Colonic mucosa (tissue), 4 donors: ENCODE measurements at regions not wholly inside any gene's neighbourhood (a gene's known extent, or its start where the extent isn't known, plus 50 kb on each side); places are given as distances from the start of the nearest gene placed in this dataset.

Experiments used
- DNase-seq: peaks from one replicate; pipeline ENCODE4 v3.0.0-alpha.2; 2020
- H3K27ac ChIP-seq: fragments of 200-600 bp; one replicate; pipeline ENCODE4 v1.8.0; 2021
- H3K27me3 ChIP-seq: fragments of 200-600 bp; one replicate; pipeline ENCODE4 v1.8.0; 2021
- H3K36me3 ChIP-seq: fragments of 200-600 bp; one replicate; pipeline ENCODE4 v1.8.0; 2021
- H3K4me1 ChIP-seq: fragments of 200-600 bp; one replicate; pipeline ENCODE4 v1.8.0; 2021; ENCODE audit warnings: mild to moderate bottlenecking
- H3K4me3 ChIP-seq: fragments of 200-600 bp; one replicate; pipeline ENCODE4 v1.8.0; 2021
- H3K9ac ChIP-seq, 2 donors: one replicate each; pipeline ENCODE4 v1.7.0; 2013; ENCODE audit warnings: control low read depth in 2 of 2, low read depth in 2 of 2, low read length in 2 of 2
- H3K9me3 ChIP-seq: fragments of 200-600 bp; one replicate; pipeline ENCODE4 v1.8.0; 2021
- intact Hi-C: fragments of 100-400 bp; cut with DNase I; formaldehyde crosslinking; loops from one replicate; pipeline ENCODE4 v1.14.1; 2022
- TF ChIP-seq, protein P1 (sequence below): fragments of 200-600 bp; IDR thresholded peaks from one replicate; pipeline ENCODE4 v1.8.0; 2022; ENCODE audit warnings: antibody characterized with exemption, mild to moderate bottlenecking
- donor health status: healthy.
- donor health status: DM: no; HTN: no; CAD: no.
- donor health status: DM: no; HTN: no; CAD: no.

DNA sequence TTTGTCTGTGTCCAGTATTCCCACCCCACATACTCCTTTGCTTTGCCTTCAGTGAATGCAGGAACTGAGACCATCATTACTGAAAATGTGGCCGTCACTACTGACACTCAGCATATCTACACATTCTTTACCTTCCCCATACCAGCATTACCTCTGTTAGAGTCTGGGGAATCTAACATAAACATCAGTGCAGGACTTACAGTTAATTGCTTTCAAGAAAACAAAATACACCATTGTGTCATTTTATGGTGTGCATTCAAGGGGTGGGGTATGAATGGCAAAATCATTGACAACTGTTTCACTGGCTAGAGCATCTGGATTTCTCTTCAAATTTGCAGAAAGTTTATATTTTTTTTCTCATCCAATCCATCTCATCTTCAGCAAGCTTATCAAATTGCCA is 731.4 kb upstream of the RIOK2 start:
- no peaks in the 10 kb centered on the region for H3K9me3 ChIP-seq
- no peaks in the 10 kb centered on the region for H3K36me3 ChIP-seq
- peak overlapping the region; percentile 59 for H3K27ac ChIP-seq
- no peaks in the 10 kb centered on the region for H3K27me3 ChIP-seq
- no peak overlapping the region for H3K4me3 ChIP-seq
- intact Hi-C loops = no loop called here
- TF ChIP-seq, protein P1, sequence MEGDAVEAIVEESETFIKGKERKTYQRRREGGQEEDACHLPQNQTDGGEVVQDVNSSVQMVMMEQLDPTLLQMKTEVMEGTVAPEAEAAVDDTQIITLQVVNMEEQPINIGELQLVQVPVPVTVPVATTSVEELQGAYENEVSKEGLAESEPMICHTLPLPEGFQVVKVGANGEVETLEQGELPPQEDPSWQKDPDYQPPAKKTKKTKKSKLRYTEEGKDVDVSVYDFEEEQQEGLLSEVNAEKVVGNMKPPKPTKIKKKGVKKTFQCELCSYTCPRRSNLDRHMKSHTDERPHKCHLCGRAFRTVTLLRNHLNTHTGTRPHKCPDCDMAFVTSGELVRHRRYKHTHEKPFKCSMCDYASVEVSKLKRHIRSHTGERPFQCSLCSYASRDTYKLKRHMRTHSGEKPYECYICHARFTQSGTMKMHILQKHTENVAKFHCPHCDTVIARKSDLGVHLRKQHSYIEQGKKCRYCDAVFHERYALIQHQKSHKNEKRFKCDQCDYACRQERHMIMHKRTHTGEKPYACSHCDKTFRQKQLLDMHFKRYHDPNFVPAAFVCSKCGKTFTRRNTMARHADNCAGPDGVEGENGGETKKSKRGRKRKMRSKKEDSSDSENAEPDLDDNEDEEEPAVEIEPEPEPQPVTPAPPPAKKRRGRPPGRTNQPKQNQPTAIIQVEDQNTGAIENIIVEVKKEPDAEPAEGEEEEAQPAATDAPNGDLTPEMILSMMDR = no peak
- no peaks in the 10 kb centered on the region for H3K4me1 ChIP-seq
- peak overlapping the region in 1 of 2 donors; percentile 12 for H3K9ac ChIP-seq
- no peak for DNase-seq

DNA sequence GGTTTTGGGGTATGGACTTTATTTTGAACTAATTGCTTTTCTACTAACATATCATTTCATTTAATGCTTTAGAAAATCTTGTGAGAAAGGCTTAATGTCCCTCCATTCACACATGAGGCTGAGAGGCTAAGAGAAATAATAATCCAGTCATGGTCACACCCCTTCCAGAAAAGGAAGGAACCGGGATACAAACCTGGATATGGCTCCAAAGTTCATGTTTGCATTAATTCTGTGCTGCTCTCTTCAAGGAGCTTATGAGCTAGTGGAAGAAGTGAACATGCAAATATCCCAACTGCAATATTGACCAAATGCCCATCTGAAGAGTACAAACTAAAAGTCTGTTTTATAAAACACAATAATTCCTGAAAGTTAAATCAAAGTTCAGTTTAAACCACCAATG is 732.1 kb upstream of the RIOK2 start:
- peak; percentile 51 for DNase-seq
- Histone ChIP-seq H3K9me3 (no peaks in the 10 kb centered on the region), H3K36me3 (no peaks in the 10 kb centered on the region), H3K4me1 (no peaks in the 10 kb centered on the region), H3K27me3 (no peaks in the 10 kb centered on the region), H3K4me3 (no peak overlapping the region), H3K9ac (no peak overlapping the region), H3K27ac (peak overlapping the region; percentile 59)
- TF ChIP-seq, protein P1 = no peak
- intact Hi-C loops = no loop called here

DNA sequence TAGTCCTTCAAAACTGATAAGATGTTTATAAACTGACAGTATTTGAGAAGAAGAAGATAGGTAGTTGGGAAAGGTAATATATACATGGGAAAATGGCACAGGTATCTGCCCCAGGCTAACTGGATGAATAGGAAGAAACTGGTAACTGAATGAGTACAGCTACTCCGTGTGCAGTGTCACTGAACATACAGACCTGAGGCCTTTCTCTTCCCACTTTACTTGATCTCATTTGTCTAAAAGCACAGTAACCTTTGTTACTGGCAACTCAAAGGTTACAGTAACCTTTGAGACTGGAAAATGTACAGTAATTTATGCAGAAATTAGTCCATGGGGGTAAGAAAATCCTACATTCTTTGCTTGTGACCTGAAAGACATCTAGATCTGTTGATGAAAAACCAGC is 735.0 kb upstream of the RIOK2 start:
- TF ChIP-seq, protein P1 = no peak
- Histone ChIP-seq H3K27me3 (no peaks in the 10 kb centered on the region), H3K4me1 (no peaks in the 10 kb centered on the region), H3K4me3 (no peak overlapping the region), H3K27ac (no peak overlapping the region), H3K9ac (no peak overlapping the region), H3K36me3 (no peaks in the 10 kb centered on the region), H3K9me3 (no peaks in the 10 kb centered on the region)
- DNase-seq = no peak
- intact Hi-C loops = no loop called here

DNA sequence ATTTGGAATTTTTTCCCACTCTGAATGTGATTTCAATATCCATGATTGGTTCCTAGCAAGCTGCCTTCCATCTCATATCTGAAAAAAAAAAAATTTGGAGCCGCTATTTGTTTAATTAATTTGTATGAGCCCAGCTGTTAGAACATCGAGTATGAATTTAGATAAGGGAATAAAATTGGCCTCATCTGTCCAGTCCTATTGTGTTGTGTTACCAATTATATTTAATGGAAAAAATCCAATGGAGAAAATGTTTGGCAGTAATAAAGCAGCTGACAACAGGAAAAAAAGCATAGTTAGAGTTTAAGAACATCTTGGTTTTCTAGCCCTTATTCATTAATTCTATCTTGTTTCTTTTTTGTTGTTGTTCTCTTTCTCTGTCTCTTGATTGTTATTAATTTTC is 735.6 kb upstream of the RIOK2 start:
- intact Hi-C loops = no loop called here
- H3K27ac ChIP-seq = no peak overlapping the region
- H3K9ac ChIP-seq = no peak overlapping the region
- DNase-seq = no peak
- H3K27me3 ChIP-seq = no peaks in the 10 kb centered on the region
- no peaks in the 10 kb centered on the region for H3K4me1 ChIP-seq
- TF ChIP-seq, protein P1 = no peak
- no peak overlapping the region for H3K4me3 ChIP-seq
- H3K9me3 ChIP-seq = no peaks in the 10 kb centered on the region
- H3K36me3 ChIP-seq = no peaks in the 10 kb centered on the region

DNA sequence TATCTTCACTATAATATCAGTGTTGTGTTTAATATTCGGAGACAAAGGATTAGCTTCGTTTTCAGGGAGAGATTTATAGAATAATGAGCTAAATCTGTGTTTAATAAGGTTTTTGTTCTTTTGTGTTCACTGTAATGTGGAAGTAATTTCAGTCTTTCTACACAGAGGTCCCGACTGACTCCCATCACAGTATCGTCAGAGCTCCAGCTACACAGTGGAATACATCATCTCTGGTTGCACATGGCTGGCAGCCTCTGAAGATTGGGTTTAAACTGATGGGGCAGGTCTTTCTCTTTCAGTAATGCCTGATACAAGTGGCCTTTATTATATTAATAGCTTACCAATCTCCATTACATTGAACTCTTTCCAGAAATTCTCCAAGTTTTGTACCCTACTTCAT is 736.7 kb upstream of the RIOK2 start:
- no peaks in the 10 kb centered on the region for H3K4me1 ChIP-seq
- intact Hi-C loops = no loop called here
- H3K9ac ChIP-seq = no peak overlapping the region
- no peaks in the 10 kb centered on the region for H3K36me3 ChIP-seq
- H3K4me3 ChIP-seq = no peak overlapping the region
- TF ChIP-seq, protein P1 = no peak
- DNase-seq = no peak
- no peak overlapping the region for H3K27ac ChIP-seq
- no peaks in the 10 kb centered on the region for H3K27me3 ChIP-seq
- H3K9me3 ChIP-seq = no peaks in the 10 kb centered on the region

DNA sequence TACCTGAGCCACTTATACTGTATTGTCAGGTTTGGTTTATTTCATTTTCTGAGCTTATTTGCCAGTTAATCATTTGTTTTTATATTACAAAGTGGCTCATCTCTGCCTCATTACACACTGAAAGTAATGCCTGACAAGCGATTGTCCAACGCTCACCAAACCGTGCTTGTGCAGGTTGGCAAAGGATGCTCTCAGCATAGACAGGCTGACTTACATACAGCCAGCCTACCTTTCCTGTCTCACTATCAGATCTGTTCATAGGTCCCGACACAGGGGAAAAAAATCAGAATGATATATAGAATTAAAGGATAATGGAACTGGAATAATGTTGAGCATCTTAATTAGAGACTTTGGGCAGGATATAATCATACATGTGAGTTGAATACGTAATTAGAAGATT is 739.7 kb upstream of the RIOK2 start:
- no peak overlapping the region for H3K9ac ChIP-seq
- no peaks in the 10 kb centered on the region for H3K36me3 ChIP-seq
- no peaks in the 10 kb centered on the region for H3K9me3 ChIP-seq
- no peaks in the 10 kb centered on the region for H3K27me3 ChIP-seq
- no peak overlapping the region for H3K27ac ChIP-seq
- TF ChIP-seq, protein P1 = no peak
- intact Hi-C loops = no loop called here
- H3K4me3 ChIP-seq = no peak overlapping the region
- DNase-seq = no peak
- no peaks in the 10 kb centered on the region for H3K4me1 ChIP-seq
